Fibroblast of lung (primary cell): ENCODE measurements at regions not wholly inside any gene's neighbourhood (a gene's known extent, or its start where the extent isn't known, plus 50 kb on each side); places are given as distances from the start of the nearest gene placed in this dataset.

Experiments
- CTCF ChIP-seq, 2 donors: IDR thresholded peaks in 1 of 2; conservative IDR thresholded peaks in 1 of 2; 1 replicate in 1 of 2; 2 replicates in 1 of 2; pipeline ENCODE4 v1.5.1; 2011 to 2012; ENCODE audit warnings: low read length in 2 of 2, control low read depth in 1 of 2, inconsistent platforms in 1 of 2, low read depth in 1 of 2, mild to moderate bottlenecking in 1 of 2
- EZH2 ChIP-seq: IDR thresholded peaks from 2 replicates; pipeline ENCODE4 v1.5.1; 2012; ENCODE audit warnings: low read length, control low read depth, mild to moderate bottlenecking; ENCODE audit errors: missing control alignments

- TF ChIP-seq CTCF (conservative IDR thresholded peaks at IDR 0.05 in 1 of 2, IDR thresholded peaks at IDR 0.05 in 1 of 2; ENCODE audit: low read depth in 1 of 2, low read length in 2 of 2), result no peak
- no peak for TF ChIP-seq EZH2
Measured at GRCh38 chr11:15774388-15774939, 581.9 kb downstream of the SOX6 start.
